GM12878 (cell line): ENCODE measurements at regions not wholly inside any gene's neighbourhood (a gene's known extent, or its start where the extent isn't known, plus 50 kb on each side); places are given as distances from the start of the nearest gene placed in this dataset.

Experiments used
- ATAC-seq: fragments of 200-7000 bp; cut with Tn5 transposase; 3 replicates; pipeline ENCODE4 v1.9.1; 2020; ENCODE audit warnings: mild to moderate bottlenecking, moderate library complexity
- BruUV-seq: library from RNA; stranded (reverse); fragments of 400-500 nt; replicated peaks from 2 replicates; lab custom pipeline; 2021; lab: Mats Ljungman, UMichigan
- CTCF ChIA-PET: fragments of 300-600 bp; sonication (Branson Sonifier 250); formaldehyde crosslinking; extraction: SDS; loops from one replicate; lab custom pipeline; 2021; ENCODE audit warnings: inconsistent platforms; lab: Yijun Ruan, JAX
- POLR2A ChIA-PET: fragments of 350-600 bp; formaldehyde crosslinking; extraction: SDS; loops from one replicate; lab custom pipeline; 2021; ENCODE audit warnings: inconsistent platforms; lab: Charles Lee
- RAD21 ChIA-PET: fragments of 300-600 bp; sonication (Branson Sonifier 250); formaldehyde crosslinking; loops from one replicate; lab custom pipeline; 2023; ENCODE audit warnings: antibody characterized with exemption; ENCODE audit not compliant: unreplicated experiment; lab: Charles Lee
- SMC1A ChIA-PET: fragments of 300-600 bp; sonication (Branson Sonifier 250); formaldehyde crosslinking; loops from one replicate; lab custom pipeline; 2023; ENCODE audit not compliant: unreplicated experiment, uncharacterized antibody; lab: Charles Lee
- DNase-seq: peaks from one replicate; pipeline ENCODE4 v3.0.0-alpha.2; 2011; ENCODE audit warnings: low read depth, low spot score
- FAIRE-seq: peaks from 3 replicates; lab custom pipeline; 2011; peaks lifted over from hg19 to GRCh38; lab: Jason Lieb, UNC
- H2AFZ ChIP-seq: 2 replicates; pipeline ENCODE4 v1.6.0; 2011; ENCODE audit warnings: low read depth, low read length, control low read depth; ENCODE audit not compliant: control insufficient read depth
- H3K27ac ChIP-seq: 2 replicates; pipeline ENCODE4 v1.5.1; 2011; ENCODE audit warnings: control low read depth; ENCODE audit not compliant: control insufficient read depth, insufficient read depth
- H3K27me3 ChIP-seq, 2 experiments: replicated peaks in 1 of 2; 2 replicates each; pipeline versions ENCODE4 v1.6.0 to v1.6.1; 2011; ENCODE audit warnings: low read length in 1 of 2; ENCODE audit not compliant: control insufficient read depth in 2 of 2, insufficient read depth in 2 of 2
- H3K36me3 ChIP-seq, 2 experiments: 2 replicates each; pipeline ENCODE4 v1.5.1; 2011; ENCODE audit warnings: low read length in 1 of 2; ENCODE audit not compliant: control insufficient read depth in 2 of 2, insufficient read depth in 2 of 2
- H3K4me1 ChIP-seq: 2 replicates; pipeline ENCODE4 v1.6.1; 2011; ENCODE audit warnings: mild to moderate bottlenecking, low read length, moderate library complexity, mixed read lengths; ENCODE audit not compliant: control insufficient read depth, insufficient read depth
- H3K4me2 ChIP-seq: 2 replicates; pipeline ENCODE4 v1.6.0; 2011; ENCODE audit warnings: control low read depth; ENCODE audit not compliant: control insufficient read depth, insufficient read depth
- H3K4me3 ChIP-seq: fragments of 200-600 bp; sonication (generic); 2 replicates; pipeline ENCODE4 v1.5.1; 2016
- H3K79me2 ChIP-seq: 2 replicates; pipeline ENCODE4 v1.6.0; 2011; ENCODE audit warnings: low read length; ENCODE audit not compliant: control insufficient read depth, insufficient read depth
- H3K9ac ChIP-seq: 2 replicates; pipeline ENCODE4 v1.8.0; 2011; ENCODE audit warnings: low read length, control low read depth, mixed read lengths; ENCODE audit not compliant: control insufficient read depth, insufficient read depth
- H3K9me3 ChIP-seq: replicated peaks from 3 replicates; pipeline ENCODE4 v1.5.1; 2011; ENCODE audit warnings: mild to moderate bottlenecking, low read length; ENCODE audit not compliant: control insufficient read depth, insufficient read depth
- H4K20me1 ChIP-seq: 2 replicates; pipeline ENCODE4 v1.6.0; 2011; ENCODE audit not compliant: control insufficient read depth, insufficient read depth
- EED ChIP-seq: sonication (generic); IDR thresholded peaks from 2 replicates; pipeline ENCODE4 v1.6.1; 2016; ENCODE audit warnings: antibody characterized with exemption, low read depth
- ESRRA ChIP-seq: IDR thresholded peaks from 2 replicates; pipeline ENCODE4 v1.6.1; 2012; ENCODE audit warnings: mild to moderate bottlenecking, low read length, improper control_type of control experiment
- FOXM1 ChIP-seq: IDR thresholded peaks from 2 replicates; pipeline ENCODE4 v1.6.1; 2012; ENCODE audit warnings: low read depth, mild to moderate bottlenecking, inconsistent platforms, low read length, moderate library complexity
- GABPA ChIP-seq: IDR thresholded peaks from 2 replicates; pipeline ENCODE4 v1.6.1; 2014; ENCODE audit warnings: antibody characterized with exemption, low read depth, mild to moderate bottlenecking, inconsistent platforms
- HDAC6 ChIP-seq: fragments of 200-600 bp; sonication (generic); IDR thresholded peaks from one replicate; pipeline ENCODE4 v1.8.0; 2017; ENCODE audit warnings: antibody characterized with exemption; ENCODE audit not compliant: unreplicated experiment
- JUNB ChIP-seq: IDR thresholded peaks from 2 replicates; pipeline ENCODE4 v1.6.1; 2016; ENCODE audit warnings: antibody characterized with exemption, mild to moderate bottlenecking
- NRF1 ChIP-seq: conservative IDR thresholded peaks from 2 replicates; pipeline ENCODE4 v1.6.1; 2011; ENCODE audit warnings: mild to moderate bottlenecking, low read depth, low read length, improper control_type of control experiment
- POLR2AphosphoS5 ChIP-seq: IDR thresholded peaks from 2 replicates; pipeline ENCODE4 v1.6.1; 2011; ENCODE audit warnings: mild to moderate bottlenecking, low read length, inconsistent platforms
- YBX1 ChIP-seq: fragments of 450-650 bp; IDR thresholded peaks from 2 replicates; pipeline ENCODE4 v1.6.1; 2016; ENCODE audit warnings: antibody characterized with exemption
- ZNF274 ChIP-seq: IDR thresholded peaks from one replicate; pipeline ENCODE4 v1.8.0; 2011; ENCODE audit not compliant: insufficient read length, insufficient read depth
- WGBS: methylation state at CpG from one replicate; pipeline ENCODE4 v1.1.6; 2016; ENCODE audit warnings: low lambda C conversion rate; ENCODE audit not compliant: insufficient replicate concordance, insufficient coverage; ENCODE audit errors: missing lambda C conversion rate; 5-methylcytosine and 5-hydroxymethylcytosine counted together
- in situ Hi-C: fragments of 300-500 bp; cut with MboI; formaldehyde crosslinking; loops from 9 replicates; pipeline ENCODE4 v1.14.3; 2018; ENCODE audit warnings: mixed read lengths
- intact Hi-C: fragments of 100-400 bp; cut with micrococcal nuclease; formaldehyde crosslinking; loops from one replicate; pipeline ENCODE4 v1.14.2; 2022; ENCODE audit not compliant: unreplicated experiment
- TF ChIP-seq, protein P1 (sequence below): fragments of 450-650 bp; IDR thresholded peaks from 2 replicates; pipeline ENCODE4 v1.6.1; 2016; ENCODE audit warnings: mild to moderate bottlenecking
- TF ChIP-seq, protein P2 (sequence below): fragments of 450-650 bp; IDR thresholded peaks from 2 replicates; pipeline ENCODE4 v1.6.1; 2016; ENCODE audit warnings: mild to moderate bottlenecking
- TF ChIP-seq, protein P3 (sequence below): fragments of 450-650 bp; formaldehyde crosslinking; IDR thresholded peaks from 2 replicates; pipeline ENCODE4 v1.5.0; 2022; ENCODE audit warnings: mild to moderate bottlenecking, missing genetic modification characterization

DNA sequence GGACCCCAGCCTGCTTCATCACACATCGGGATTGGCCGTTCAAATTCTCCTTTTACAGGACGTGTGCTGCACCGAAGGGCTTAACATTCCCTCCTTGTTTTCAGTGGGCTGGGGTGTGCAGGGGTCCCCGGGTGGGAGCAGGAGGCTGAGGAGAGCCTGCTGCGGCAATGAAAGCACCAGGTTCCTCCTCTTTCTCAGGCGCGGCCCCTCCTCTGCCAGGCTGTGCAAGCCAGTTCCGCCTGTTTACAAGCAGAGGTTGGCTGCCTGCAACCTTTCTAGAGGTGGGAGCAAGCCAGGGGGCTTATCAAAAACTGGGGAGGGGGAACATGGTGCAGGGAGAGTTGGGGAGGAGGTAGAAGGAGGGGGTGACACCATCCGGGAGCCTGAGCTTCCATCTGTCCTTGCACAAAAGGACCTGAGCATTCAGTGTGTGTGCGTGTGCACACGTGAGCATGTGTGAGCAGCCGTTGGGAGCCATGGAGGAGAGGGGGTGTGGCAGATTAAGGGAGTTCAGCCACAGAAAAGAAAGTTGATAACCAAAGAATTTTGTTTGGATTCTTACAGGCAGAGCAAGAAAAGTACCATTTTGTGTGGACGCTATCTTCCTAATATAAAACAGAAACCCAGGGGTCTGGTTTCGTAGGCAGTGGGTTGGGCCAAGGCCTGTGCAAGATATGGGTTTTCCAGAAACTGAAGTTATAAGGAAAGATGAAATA, 108.8 kb upstream of the RFLNA start:
- Histone ChIP-seq H3K36me3 (no peaks in the 10 kb centered on the region), H4K20me1 (no peaks in the 10 kb centered on the region), H3K9ac (no peak overlapping the region), H3K4me3 (no peak overlapping the region), H2AFZ (no peak overlapping the region), H3K79me2 (no peaks in the 10 kb centered on the region), H3K27me3 (0 out of 4 replicates have a peak, but pooled peaks cover 0 to 1% of the 10 kb centered on the region in 2 experiments), H3K9me3 (no peaks in the 10 kb centered on the region), H3K4me2 (no peak overlapping the region), H3K4me1 (no peaks in the 10 kb centered on the region), H3K27ac (no peak overlapping the region)
- intact Hi-C loops, result no loop called here
- TF ChIP-seq FOXM1 (no peak), ZNF274 (no peak), EED (no peak), ESRRA (no peak), NRF1 (no peak), HDAC6 (no peak), YBX1 (no peak), JUNB (no peak), GABPA (no peak), POLR2AphosphoS5 (no peak)
- TF ChIP-seq, protein P1, sequence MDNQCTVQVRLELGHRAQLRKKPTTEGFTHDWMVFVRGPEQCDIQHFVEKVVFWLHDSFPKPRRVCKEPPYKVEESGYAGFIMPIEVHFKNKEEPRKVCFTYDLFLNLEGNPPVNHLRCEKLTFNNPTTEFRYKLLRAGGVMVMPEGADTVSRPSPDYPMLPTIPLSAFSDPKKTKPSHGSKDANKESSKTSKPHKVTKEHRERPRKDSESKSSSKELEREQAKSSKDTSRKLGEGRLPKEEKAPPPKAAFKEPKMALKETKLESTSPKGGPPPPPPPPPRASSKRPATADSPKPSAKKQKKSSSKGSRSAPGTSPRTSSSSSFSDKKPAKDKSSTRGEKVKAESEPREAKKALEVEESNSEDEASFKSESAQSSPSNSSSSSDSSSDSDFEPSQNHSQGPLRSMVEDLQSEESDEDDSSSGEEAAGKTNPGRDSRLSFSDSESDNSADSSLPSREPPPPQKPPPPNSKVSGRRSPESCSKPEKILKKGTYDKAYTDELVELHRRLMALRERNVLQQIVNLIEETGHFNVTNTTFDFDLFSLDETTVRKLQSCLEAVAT, result no peak
- TF ChIP-seq, protein P2, sequence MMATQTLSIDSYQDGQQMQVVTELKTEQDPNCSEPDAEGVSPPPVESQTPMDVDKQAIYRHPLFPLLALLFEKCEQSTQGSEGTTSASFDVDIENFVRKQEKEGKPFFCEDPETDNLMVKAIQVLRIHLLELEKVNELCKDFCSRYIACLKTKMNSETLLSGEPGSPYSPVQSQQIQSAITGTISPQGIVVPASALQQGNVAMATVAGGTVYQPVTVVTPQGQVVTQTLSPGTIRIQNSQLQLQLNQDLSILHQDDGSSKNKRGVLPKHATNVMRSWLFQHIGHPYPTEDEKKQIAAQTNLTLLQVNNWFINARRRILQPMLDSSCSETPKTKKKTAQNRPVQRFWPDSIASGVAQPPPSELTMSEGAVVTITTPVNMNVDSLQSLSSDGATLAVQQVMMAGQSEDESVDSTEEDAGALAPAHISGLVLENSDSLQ, result no peak
- TF ChIP-seq, protein P3, sequence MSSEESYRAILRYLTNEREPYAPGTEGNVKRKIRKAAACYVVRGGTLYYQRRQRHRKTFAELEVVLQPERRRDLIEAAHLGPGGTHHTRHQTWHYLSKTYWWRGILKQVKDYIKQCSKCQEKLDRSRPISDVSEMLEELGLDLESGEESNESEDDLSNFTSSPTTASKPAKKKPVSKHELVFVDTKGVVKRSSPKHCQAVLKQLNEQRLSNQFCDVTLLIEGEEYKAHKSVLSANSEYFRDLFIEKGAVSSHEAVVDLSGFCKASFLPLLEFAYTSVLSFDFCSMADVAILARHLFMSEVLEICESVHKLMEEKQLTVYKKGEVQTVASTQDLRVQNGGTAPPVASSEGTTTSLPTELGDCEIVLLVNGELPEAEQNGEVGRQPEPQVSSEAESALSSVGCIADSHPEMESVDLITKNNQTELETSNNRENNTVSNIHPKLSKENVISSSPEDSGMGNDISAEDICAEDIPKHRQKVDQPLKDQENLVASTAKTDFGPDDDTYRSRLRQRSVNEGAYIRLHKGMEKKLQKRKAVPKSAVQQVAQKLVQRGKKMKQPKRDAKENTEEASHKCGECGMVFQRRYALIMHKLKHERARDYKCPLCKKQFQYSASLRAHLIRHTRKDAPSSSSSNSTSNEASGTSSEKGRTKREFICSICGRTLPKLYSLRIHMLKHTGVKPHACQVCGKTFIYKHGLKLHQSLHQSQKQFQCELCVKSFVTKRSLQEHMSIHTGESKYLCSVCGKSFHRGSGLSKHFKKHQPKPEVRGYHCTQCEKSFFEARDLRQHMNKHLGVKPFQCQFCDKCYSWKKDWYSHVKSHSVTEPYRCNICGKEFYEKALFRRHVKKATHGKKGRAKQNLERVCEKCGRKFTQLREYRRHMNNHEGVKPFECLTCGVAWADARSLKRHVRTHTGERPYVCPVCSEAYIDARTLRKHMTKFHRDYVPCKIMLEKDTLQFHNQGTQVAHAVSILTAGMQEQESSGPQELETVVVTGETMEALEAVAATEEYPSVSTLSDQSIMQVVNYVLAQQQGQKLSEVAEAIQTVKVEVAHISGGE, result no peak
- WGBS, result 50% methylated on average over 15 of the region's 15 CpGs
- ATAC-seq (no peak), DNase-seq (no peak), FAIRE-seq (no peak)
- SMC1A ChIA-PET, result no interaction called here
- in situ Hi-C loops, result no loop called here
- RAD21 ChIA-PET, result no interaction called here
- POLR2A ChIA-PET, result no interaction called here
- BruUV-seq, result no TSS peak
- CTCF ChIA-PET, result no interaction called here
